Thyroid gland (tissue), 4 donors: ENCODE measurements at regions not wholly inside any gene's neighbourhood (a gene's known extent, or its start where the extent isn't known, plus 50 kb on each side); places are given as distances from the start of the nearest gene placed in this dataset.

Experiments
- CTCF ChIP-seq, 6 experiments: fragments of 200-600 bp in 3 of 6; fragments of 450-650 bp in 3 of 6; sonication (generic) in 3 of 6; IDR thresholded peaks; one replicate each; pipeline ENCODE4 v1.5.1; 2016 to 2019; ENCODE audit warnings: antibody characterized with exemption in 6 of 6, mild to moderate bottlenecking in 2 of 6, inconsistent platforms in 1 of 6, moderate library complexity in 1 of 6
- POLR2A ChIP-seq, 2 donors: fragments of 450-650 bp; IDR thresholded peaks; one replicate each; pipeline ENCODE4 v1.6.1; 2017; ENCODE audit warnings: antibody characterized with exemption in 2 of 2, mild to moderate bottlenecking in 2 of 2, moderate library complexity in 1 of 2

- TF ChIP-seq CTCF (IDR thresholded peaks at IDR 0.05) (no peak), POLR2A (IDR thresholded peaks at IDR 0.05) (no peak)
Measured at GRCh38 chr5:1985781-1986180, 103.1 kb upstream of the IRX4 start.
